Cerebellar nuclear complex (tissue), 1 donor: ENCODE measurements at regions not wholly inside any gene's neighbourhood (a gene's known extent, or its start where the extent isn't known, plus 50 kb on each side); places are given as distances from the start of the nearest gene placed in this dataset.

Experiments used
- DNase-seq, 2 experiments: peaks; one replicate each; lab custom pipeline; 2025; lab: John Stamatoyannopoulos, UW

DNA sequence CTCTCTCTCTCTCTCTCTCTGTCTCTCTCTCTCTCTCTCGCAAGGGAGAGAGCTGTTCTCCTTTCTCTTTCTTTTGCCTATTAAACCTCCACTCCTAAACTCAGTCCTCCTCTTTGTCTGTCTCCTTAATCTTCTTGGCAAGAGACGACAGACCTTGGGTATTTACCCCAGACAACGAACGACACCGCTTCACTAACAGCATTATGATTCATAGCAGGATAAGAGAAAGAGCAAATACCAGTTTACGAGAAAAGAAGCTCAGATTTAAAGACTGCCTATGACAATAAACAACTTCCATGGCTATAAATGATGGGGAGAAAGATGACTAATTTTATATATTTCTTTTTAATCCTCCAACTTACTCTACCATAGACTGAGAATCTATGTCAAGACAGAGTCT, 1396.5 kb upstream of the CELF2 start:
- DNase-seq = no peak

- DNase-seq = no peak
Observed at GRCh38 chr10:9625304-9625703, 1392.4 kb upstream of the CELF2 start.

GRCh38 chr10:9634466-9634865, 1383.2 kb upstream of the CELF2 start:
- DNase-seq = no peak

- DNase-seq = no peak
Observed at GRCh38 chr10:9635691-9636090, 1382.0 kb upstream of the CELF2 start.

GRCh38 chr10:9636216-9636615, 1381.5 kb upstream of the CELF2 start:
- DNase-seq = no peak

DNA sequence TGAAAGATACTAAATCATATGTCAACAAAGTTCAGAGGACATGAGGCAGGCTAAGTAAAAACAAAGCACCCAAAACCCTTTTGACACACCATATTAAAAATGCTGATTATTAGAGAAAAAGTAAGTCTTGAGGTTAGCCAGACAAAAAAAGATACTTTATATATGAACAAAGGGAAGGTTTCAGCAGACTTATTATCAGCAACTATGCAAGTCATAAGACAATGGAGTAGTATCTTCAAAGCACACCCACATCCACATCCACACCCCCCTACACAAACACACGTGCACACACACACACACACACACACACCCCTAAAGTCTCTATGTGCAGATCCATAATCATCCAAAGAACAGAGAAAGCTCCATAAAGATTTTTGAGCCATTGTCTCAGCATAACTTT, 1373.9 kb upstream of the CELF2 start:
- no peak for DNase-seq

- DNase-seq = no peak
Observed at GRCh38 chr10:9645404-9645803, 1372.3 kb upstream of the CELF2 start.

DNA sequence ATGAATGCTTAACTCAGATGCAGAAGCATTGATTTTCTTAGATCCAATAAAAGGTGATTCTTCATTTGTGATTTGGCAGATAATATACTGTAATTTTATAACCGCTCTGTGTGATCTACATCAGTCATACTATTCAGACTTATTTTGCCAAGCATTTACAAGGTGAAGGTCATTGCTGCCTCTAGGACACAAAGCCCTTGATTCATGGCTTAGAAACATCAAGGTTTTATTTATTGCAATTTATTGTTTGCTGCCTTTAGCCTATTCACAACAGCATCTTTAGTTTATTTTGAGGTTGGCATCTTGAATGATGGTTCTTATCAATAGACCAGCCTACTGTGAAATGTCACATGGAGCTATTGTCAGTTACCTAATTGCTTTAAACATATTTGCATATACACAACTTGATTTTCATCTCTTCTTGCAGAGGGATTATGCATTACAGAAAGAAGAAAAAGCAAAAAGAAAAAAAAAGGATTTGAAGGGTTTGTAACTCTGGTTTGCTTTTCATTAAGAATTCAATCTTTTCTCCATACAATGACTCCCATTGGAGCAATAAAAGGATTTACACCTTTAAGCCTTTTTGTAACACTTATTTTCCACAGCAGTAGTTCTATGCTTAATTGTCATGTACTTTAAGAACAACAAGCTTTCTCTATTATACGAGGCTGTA, 1371.6 kb upstream of the CELF2 start:
- DNase-seq = no peak

DNA sequence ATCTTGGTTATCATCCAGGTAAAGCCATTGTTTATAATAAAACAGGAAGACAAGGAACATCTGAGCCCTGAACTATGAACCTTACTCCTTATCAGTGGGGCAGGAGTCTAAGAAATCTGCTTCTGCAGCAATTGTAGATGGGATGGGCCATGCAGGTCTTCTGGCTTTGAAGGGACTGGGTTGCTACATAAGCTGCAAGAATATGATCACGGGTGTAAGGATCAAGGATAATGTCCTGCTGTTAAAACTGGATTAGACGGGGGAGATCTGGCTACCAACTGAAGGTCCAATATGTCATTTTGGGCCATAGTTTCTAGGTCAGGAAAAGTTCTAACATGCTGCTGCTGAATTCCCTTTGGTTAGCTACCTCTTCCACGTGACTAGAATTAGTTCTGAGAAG, 1363.4 kb upstream of the CELF2 start:
- DNase-seq = no peak

- no peak for DNase-seq
Observed at GRCh38 chr10:9656386-9656785, 1361.3 kb upstream of the CELF2 start.

DNA sequence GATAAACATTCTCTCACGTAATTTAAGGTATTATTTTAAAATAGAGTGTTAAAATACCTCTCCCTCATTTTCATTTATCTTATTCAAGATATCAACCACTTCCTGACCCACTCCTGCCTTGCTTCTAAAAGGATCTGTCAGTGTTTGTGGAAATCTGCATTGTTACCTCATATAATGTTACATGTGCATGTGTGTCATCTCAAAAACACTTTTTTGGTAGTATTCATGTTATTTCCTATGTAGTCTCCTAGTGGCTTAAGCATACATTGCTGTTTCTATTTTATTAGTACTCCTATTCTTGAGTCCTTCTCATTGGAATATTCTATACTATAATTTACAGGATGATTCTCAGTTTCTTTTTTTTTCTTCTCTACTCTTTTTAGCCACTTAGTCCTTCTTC, 1360.7 kb upstream of the CELF2 start:
- no peak for DNase-seq

DNA sequence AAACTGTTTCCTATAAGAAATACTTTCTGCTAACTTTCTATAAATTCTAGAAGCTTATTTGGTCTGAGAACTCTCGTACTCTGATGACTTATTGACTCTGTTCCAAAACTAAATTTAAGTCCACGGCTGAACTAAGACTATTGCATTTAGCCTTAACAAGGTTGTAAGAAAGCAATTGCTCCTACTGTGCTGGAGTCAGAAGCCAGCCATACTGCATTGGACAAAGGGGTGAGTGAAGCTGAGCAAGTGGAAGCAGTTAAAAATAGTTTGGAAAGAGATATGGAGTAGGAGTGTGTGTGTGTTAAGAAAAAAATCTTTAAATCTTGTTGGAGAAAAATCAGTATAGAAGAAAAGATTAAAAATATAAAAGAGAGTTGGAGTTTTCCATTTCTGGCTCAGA, 1360.1 kb upstream of the CELF2 start:
- no peak for DNase-seq

DNA sequence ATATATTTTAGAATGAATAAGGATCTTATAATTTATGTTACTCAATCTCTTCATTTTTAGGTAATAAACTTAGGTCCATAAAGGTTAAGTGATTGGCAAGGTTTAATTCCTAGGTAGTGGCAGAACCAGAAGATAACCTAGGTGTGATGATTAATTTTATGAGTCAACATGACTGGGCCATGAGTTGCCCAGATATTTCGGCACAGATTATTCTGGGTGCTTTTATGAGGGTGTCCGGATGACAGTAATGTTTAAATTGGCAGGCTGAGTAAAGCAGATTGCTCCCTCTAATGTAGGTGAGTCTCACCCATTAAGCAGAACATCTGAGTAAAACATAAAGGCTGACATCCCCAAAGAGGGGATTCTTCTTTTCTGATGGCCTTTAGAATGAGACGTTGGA, 1349.3 kb upstream of the CELF2 start:
- no peak for DNase-seq

DNA sequence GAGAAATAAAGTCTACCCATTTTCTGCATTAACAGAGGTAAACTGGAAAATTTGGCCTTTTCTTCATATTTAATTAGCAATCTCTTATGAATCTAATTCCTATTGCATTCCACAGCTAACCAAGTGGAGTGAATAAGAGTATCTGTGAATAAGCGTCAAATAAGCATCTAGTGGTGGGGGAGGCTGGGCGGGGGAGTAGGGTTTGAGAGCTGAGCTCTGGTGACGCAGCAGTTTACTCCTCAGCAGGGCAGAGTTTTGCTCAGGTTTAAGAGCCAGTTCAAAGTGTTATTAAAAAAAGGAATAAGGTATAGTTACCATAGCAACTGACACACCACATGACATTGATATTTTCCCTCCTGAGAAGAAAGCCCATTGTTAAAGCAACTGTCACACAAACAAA, 1346.8 kb upstream of the CELF2 start:
- no peak for DNase-seq

DNA sequence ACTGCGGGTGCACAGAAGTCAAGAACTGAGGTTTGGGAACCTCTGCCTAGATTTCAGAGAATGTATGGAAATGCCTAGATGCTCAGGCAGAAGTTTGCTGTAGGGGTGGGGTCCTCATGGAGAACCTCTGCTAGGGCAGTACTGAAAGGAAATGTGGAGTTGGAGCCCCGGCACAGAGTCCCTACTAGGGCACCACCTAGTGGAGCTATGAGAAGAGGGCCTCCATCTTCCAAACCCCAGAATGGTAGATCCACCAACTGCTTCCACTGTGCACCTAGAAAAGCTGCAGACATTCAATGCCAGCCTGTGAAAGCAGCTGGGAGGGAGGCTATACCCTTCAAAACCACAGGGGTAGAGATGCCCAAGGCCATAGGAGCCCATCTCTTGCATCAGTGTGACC, 1336.0 kb upstream of the CELF2 start:
- DNase-seq = no peak

DNA sequence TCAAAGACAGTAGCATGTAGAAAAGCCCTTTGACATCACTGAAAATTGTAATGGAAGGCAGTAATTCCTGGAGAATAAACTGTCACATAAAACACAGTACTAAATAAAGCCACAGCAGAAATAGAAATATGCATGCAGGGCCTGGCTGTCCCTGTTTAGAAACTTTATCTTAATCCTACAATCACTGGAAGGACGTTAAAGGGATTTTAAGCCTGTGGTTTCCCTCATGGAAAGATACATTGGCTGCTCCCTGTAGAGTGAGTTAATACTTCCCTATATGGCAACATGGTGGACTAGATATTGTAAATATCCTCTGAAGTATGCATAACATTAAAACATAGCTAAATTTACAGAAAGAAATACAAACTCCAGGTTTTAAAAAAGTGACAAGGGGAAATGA, 1334.9 kb upstream of the CELF2 start:
- DNase-seq = no peak

DNA sequence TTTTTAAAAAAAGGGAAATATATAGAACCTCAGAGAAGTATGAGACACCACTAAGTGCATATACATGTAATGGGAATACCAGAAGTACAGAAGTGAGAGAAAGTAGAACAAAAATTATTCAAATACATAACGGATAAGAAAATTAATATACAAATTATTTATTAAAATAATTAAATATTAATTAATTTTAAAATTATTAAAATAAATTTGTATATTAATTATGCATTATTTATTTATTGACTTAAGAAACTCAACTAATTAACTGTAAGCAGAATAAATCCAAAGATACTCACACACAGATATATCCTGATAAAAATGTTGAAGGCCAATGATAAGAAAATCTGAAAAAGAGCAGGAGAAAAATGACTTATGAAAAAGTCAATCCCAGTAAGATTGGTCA, 1333.5 kb upstream of the CELF2 start:
- no peak for DNase-seq

DNA sequence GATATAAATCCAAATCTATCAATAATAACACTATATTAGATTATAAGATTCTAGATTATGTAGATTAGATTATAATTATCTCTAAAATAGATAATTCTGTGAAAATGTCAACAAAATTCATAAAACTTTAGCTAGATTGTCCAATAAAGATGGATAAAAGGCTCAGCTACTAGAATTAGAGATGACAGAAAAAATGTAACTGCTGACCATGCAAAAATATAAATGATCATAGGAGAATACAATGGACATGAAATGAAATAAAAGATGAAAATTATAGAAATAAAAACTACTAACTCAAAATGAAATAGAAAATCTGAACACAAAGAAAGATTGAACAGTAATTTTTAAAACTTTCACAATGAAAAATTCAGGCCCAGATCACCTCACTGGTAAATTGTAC, 1332.1 kb upstream of the CELF2 start:
- DNase-seq = no peak

DNA sequence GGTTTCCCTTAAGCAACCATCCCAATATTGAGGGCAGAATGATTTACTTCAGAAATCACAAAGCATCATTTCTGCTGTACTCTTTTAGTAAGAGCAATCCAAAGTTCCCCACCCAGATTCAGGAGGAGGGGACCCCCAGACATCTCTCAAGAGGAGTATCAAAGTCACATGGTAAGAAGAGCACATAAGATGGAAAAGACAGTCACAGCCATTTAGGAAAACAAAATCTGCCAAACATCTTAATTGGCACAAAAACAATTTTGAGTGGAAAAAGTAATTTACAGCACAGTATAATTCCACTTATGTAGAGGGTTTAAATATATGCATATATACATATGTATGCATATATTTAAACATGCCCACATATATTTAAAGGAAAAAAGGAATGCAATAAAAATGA, 1329.0 kb upstream of the CELF2 start:
- no peak for DNase-seq

GRCh38 chr10:9707216-9707615, 1310.5 kb upstream of the CELF2 start:
- no peak for DNase-seq

DNA sequence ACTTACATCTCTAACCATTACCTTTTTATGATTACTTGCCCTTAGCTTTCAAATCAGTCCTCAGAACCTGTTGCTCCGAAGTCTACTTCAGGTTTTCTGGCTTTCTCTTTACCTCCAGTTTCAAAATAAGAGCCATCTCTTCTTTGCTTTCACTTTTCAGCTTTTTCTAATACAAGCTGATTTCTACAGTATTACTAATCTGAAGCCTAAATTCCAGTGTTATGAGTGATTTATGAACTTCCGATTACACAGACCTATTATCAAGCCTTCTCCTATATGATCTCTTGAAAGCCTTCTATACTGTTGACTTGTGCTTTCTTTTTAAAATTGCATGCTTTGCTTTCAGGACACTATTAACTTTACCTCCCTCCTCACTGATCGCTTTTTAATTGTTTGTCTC, 1307.8 kb upstream of the CELF2 start:
- DNase-seq = no peak

- DNase-seq = no peak
Observed at GRCh38 chr10:9712393-9712792, 1305.3 kb upstream of the CELF2 start.

- DNase-seq = no peak
Observed at GRCh38 chr10:9719246-9719645, 1298.4 kb upstream of the CELF2 start.

GRCh38 chr10:9733766-9734165, 1283.9 kb upstream of the CELF2 start:
- no peak for DNase-seq

GRCh38 chr10:9734218-9734617, 1283.5 kb upstream of the CELF2 start:
- DNase-seq = no peak
